A549 (cell line): ENCODE measurements at regions not wholly inside any gene's neighbourhood (a gene's known extent, or its start where the extent isn't known, plus 50 kb on each side); places are given as distances from the start of the nearest gene placed in this dataset.

Experiments used
- ATAC-seq, 2 experiments: fragments of 200-7000 bp in 1 of 2; fragments of >200 bp in 1 of 2; cut with Nextera tagmentation in 1 of 2; cut with Tn5 transposase in 1 of 2; 3 replicates each; pipeline versions ENCODE4 v1.8.0 to v1.9.1; 2018 to 2020; ENCODE audit warnings: mild to moderate bottlenecking in 1 of 2, moderate library complexity in 1 of 2
- CTCF ChIA-PET: fragments of 300-600 bp; sonication (Branson Sonifier 250); formaldehyde crosslinking; extraction: SDS; loops from one replicate; lab custom pipeline; 2021; ENCODE audit warnings: antibody characterized with exemption, inconsistent platforms; lab: Yijun Ruan, JAX
- POLR2A ChIA-PET: fragments of 350-600 bp; formaldehyde crosslinking; extraction: SDS; loops from one replicate; lab custom pipeline; 2021; ENCODE audit warnings: antibody characterized with exemption, inconsistent platforms; lab: Yijun Ruan, JAX
- DNase-seq, 2 experiments: peaks; one replicate each; pipeline versions ENCODE4 v3.0.0 to v3.0.0-alpha.2; 2011 to 2016; ENCODE audit warnings: low read depth in 1 of 2, low spot score in 1 of 2
- FAIRE-seq: peaks from 2 replicates; lab custom pipeline; 2011; peaks lifted over from hg19 to GRCh38; lab: Jason Lieb, UNC
- H3K27ac ChIP-seq, 2 experiments: fragments of >200 bp; sonication (Bioruptor Twin); formaldehyde crosslinking; 3 replicates each; pipeline ENCODE4 v1.5.1; 2016 to 2017
- H3K4me1 ChIP-seq: fragments of >200 bp; sonication (Bioruptor Twin); formaldehyde crosslinking; 3 replicates; pipeline ENCODE4 v1.6.1; 2016
- H3K4me2 ChIP-seq: fragments of >200 bp; sonication (Bioruptor Twin); formaldehyde crosslinking; 3 replicates; pipeline ENCODE4 v1.6.1; 2016
- H3K4me3 ChIP-seq: fragments of >200 bp; sonication (Bioruptor Twin); formaldehyde crosslinking; 3 replicates; pipeline ENCODE4 v1.5.1; 2016
- H3K9me3 ChIP-seq: fragments of >200 bp; sonication (Bioruptor Twin); formaldehyde crosslinking; 3 replicates; pipeline ENCODE4 v1.6.1; 2016
- BHLHE40 ChIP-seq: IDR thresholded peaks from 2 replicates; pipeline ENCODE4 v1.6.1; 2012; ENCODE audit warnings: low read depth, low read length, inconsistent platforms
- CEBPB ChIP-seq, 2 experiments: fragments of >200 bp in 1 of 2; sonication (Bioruptor Twin) in 1 of 2; formaldehyde crosslinking in 1 of 2; IDR thresholded peaks; 2 replicates each; pipeline ENCODE4 v1.6.1; 2012 to 2016
- CHD2 ChIP-seq: fragments of 150-350 bp; IDR thresholded peaks from 2 replicates; pipeline ENCODE4 v1.6.1; 2014; ENCODE audit warnings: low read length; ENCODE audit not compliant: partially characterized antibody
- EHF ChIP-seq: fragments of 250-450 bp; sonication (Bioruptor Pico); IDR thresholded peaks from 2 replicates; pipeline ENCODE4 v1.5.0; 2020; ENCODE audit warnings: mild to moderate bottlenecking
- FOSL2 ChIP-seq, 2 experiments: fragments of 450-650 bp in 1 of 2; fragments of >200 bp in 1 of 2; sonication (Bioruptor Twin) in 1 of 2; formaldehyde crosslinking; IDR thresholded peaks; 2 replicates each; pipeline versions ENCODE4 v1.5.0 to v1.6.1; 2016 to 2020; ENCODE audit warnings: mild to moderate bottlenecking in 1 of 2, moderate library complexity in 1 of 2
- GATA3 ChIP-seq: IDR thresholded peaks from 2 replicates; pipeline ENCODE4 v1.6.1; 2012; ENCODE audit warnings: borderline replicate concordance
- HDAC2 ChIP-seq: fragments of 200-600 bp; sonication (generic); IDR thresholded peaks from 2 replicates; pipeline ENCODE4 v1.6.1; 2016
- HEYL ChIP-seq: fragments of 250-450 bp; sonication (Bioruptor Pico); IDR thresholded peaks from 2 replicates; pipeline ENCODE4 v1.8.0; 2021; ENCODE audit warnings: mild to moderate bottlenecking, moderate library complexity
- HOXB13 ChIP-seq: fragments of 250-450 bp; sonication (Bioruptor Pico); IDR thresholded peaks from 2 replicates; pipeline ENCODE4 v1.5.0; 2020; ENCODE audit warnings: low read depth, mild to moderate bottlenecking, moderate library complexity
- KDM5A ChIP-seq: fragments of 200-600 bp; sonication (generic); IDR thresholded peaks from 2 replicates; pipeline ENCODE4 v1.6.1; 2016; ENCODE audit warnings: antibody characterized with exemption, mild to moderate bottlenecking
- MAFK ChIP-seq: fragments of 450-650 bp; IDR thresholded peaks from 2 replicates; pipeline ENCODE4 v1.6.1; 2014; ENCODE audit not compliant: partially characterized antibody
- NFE2L2 ChIP-seq: fragments of 150-350 bp; conservative IDR thresholded peaks from 2 replicates; pipeline ENCODE4 v1.6.1; 2014; ENCODE audit warnings: low read length
- NPAS2 ChIP-seq: fragments of 250-450 bp; sonication (Bioruptor Pico); IDR thresholded peaks from 2 replicates; pipeline ENCODE4 v1.8.0; 2022; ENCODE audit warnings: mild to moderate bottlenecking, moderate library complexity, borderline replicate concordance
- RNF2 ChIP-seq: fragments of 200-600 bp; sonication (generic); IDR thresholded peaks from 2 replicates; pipeline ENCODE4 v1.6.1; 2016; ENCODE audit warnings: low read depth, mild to moderate bottlenecking, antibody characterized with exemption, moderate library complexity, borderline replicate concordance
- SMC3 ChIP-seq: fragments of >200 bp; sonication (Bioruptor Twin); formaldehyde crosslinking; IDR thresholded peaks from 3 replicates; pipeline ENCODE4 v1.6.1; 2018; ENCODE audit warnings: inconsistent platforms
- SREBF2 ChIP-seq: fragments of 450-650 bp; IDR thresholded peaks from 2 replicates; pipeline ENCODE4 v1.6.1; 2014; ENCODE audit warnings: mild to moderate bottlenecking, moderate library complexity
- ZFP36 ChIP-seq: fragments of 450-650 bp; IDR thresholded peaks from 2 replicates; pipeline ENCODE4 v1.6.1; 2014; ENCODE audit warnings: borderline replicate concordance; ENCODE audit not compliant: partially characterized antibody
- WGBS: methylation state at CpG from one replicate; pipeline ENCODE4 v1.1.6; 2017; ENCODE audit errors: missing lambda C conversion rate; 5-methylcytosine and 5-hydroxymethylcytosine counted together
- TF ChIP-seq, protein P1 (sequence below): fragments of >200 bp; sonication (Bioruptor Twin); formaldehyde crosslinking; IDR thresholded peaks from 3 replicates; pipeline ENCODE4 v1.5.1; 2016
- TF ChIP-seq, protein P2 (sequence below): fragments of 200-600 bp; sonication (generic); IDR thresholded peaks from 2 replicates; pipeline ENCODE4 v1.6.1; 2016; ENCODE audit warnings: antibody characterized with exemption, mild to moderate bottlenecking, moderate library complexity
- TF ChIP-seq, protein P3 (sequence below): IDR thresholded peaks from 2 replicates; pipeline ENCODE4 v1.6.1; 2012; ENCODE audit warnings: low read depth, borderline replicate concordance
- TF ChIP-seq, protein P4 (sequence below): fragments of 250-450 bp; sonication (Bioruptor Pico); IDR thresholded peaks from 2 replicates; pipeline ENCODE4 v1.5.0; 2020; ENCODE audit warnings: low read depth, mild to moderate bottlenecking, moderate library complexity
- TF ChIP-seq, protein P5 (sequence below): fragments of 250-450 bp; sonication (Bioruptor Pico); IDR thresholded peaks from 2 replicates; pipeline ENCODE4 v1.5.0; 2021; ENCODE audit warnings: mild to moderate bottlenecking, moderate library complexity, borderline replicate concordance
- TF ChIP-seq, protein P6 (sequence below): fragments of >200 bp; sonication (Bioruptor Twin); formaldehyde crosslinking; IDR thresholded peaks from 2 replicates; pipeline ENCODE4 v1.6.1; 2016

DNA sequence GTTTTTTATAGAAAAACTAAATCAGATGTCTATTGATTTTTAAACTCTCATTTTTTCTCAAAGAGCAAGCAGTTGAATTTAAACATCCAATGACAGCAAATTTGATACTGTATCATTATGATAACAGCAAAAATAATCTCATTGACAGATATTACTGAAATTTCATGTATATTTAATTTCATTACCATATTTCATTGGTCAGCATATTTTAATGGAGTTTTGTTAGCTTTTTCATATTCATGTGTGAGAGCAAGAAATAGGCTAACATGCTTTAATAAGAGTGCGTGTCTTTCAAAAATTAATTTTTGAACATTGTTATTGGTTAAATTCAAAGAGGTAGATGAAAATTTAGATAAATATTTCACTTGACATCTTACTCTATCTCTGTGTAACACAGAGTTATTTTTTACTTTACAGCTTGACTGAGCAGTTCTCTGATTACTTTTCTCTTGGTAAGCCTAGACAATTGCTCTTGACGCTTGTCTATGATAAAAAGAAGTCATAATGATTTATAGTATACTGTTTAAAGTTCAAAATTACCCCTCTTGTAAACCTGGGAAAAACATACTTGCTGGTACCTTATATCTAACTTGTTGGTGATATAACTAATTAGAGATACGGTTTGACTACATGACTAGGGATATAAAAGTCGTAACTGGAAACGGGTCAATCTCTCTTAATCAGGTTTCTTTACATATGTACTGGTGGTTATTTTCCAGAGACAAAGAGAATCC lies 732.3 kb upstream of the NCAM2 start:
- Histone ChIP-seq H3K4me1 (no peaks in the 10 kb centered on the region), H3K4me3 (no peak overlapping the region), H3K9me3 (no peaks in the 10 kb centered on the region), H3K27ac (no peak overlapping the region), H3K4me2 (no peak overlapping the region)
- FAIRE-seq (no peak), ATAC-seq (no peak), DNase-seq (no peak)
- CTCF ChIA-PET = no interaction called here
- 32% methylated on average over 5 of the region's 5 CpGs for WGBS
- POLR2A ChIA-PET = no interaction called here
- peak; percentile 47 for TF ChIP-seq MAFK
- TF ChIP-seq, protein P1, sequence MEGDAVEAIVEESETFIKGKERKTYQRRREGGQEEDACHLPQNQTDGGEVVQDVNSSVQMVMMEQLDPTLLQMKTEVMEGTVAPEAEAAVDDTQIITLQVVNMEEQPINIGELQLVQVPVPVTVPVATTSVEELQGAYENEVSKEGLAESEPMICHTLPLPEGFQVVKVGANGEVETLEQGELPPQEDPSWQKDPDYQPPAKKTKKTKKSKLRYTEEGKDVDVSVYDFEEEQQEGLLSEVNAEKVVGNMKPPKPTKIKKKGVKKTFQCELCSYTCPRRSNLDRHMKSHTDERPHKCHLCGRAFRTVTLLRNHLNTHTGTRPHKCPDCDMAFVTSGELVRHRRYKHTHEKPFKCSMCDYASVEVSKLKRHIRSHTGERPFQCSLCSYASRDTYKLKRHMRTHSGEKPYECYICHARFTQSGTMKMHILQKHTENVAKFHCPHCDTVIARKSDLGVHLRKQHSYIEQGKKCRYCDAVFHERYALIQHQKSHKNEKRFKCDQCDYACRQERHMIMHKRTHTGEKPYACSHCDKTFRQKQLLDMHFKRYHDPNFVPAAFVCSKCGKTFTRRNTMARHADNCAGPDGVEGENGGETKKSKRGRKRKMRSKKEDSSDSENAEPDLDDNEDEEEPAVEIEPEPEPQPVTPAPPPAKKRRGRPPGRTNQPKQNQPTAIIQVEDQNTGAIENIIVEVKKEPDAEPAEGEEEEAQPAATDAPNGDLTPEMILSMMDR = no peak
- no peak for TF ChIP-seq GATA3

DNA sequence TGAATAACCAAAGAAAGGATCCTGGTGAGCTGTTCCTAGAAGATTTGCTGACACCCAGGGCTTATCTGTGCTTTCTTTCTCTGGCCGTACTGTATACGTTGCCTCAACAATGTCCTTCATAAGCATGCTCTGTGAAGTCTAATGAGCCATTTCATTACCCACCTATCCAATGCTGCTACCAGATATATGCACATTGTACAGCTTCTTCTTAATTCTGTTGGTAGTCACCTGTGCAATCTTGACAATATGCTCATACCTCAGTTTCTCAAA lies 731.8 kb upstream of the NCAM2 start:
- DNase-seq (no peak), ATAC-seq (no peak), FAIRE-seq (no peak)
- Histone ChIP-seq H3K27ac (no peak overlapping the region), H3K4me3 (no peak overlapping the region), H3K4me2 (no peak overlapping the region), H3K9me3 (no peaks in the 10 kb centered on the region), H3K4me1 (no peaks in the 10 kb centered on the region)
- CTCF ChIA-PET = no interaction called here
- 89% methylated on average over 2 of the region's 2 CpGs for WGBS
- TF ChIP-seq CEBPB (IDR thresholded peaks at IDR 0.05) (no peak), HOXB13 (no peak), HDAC2 (no peak), HEYL (no peak), KDM5A (no peak), BHLHE40 (no peak), SMC3 (no peak), CHD2 (no peak), RNF2 (no peak), NPAS2 (no peak), SREBF2 (no peak), ZFP36 (no peak), EHF (no peak), FOSL2 (IDR thresholded peaks at IDR 0.05) (no peak), FOSL2 (CRISPR knock-in tag; IDR thresholded peaks at IDR 0.05) (no peak), NFE2L2 (no peak)
- TF ChIP-seq, protein P2, sequence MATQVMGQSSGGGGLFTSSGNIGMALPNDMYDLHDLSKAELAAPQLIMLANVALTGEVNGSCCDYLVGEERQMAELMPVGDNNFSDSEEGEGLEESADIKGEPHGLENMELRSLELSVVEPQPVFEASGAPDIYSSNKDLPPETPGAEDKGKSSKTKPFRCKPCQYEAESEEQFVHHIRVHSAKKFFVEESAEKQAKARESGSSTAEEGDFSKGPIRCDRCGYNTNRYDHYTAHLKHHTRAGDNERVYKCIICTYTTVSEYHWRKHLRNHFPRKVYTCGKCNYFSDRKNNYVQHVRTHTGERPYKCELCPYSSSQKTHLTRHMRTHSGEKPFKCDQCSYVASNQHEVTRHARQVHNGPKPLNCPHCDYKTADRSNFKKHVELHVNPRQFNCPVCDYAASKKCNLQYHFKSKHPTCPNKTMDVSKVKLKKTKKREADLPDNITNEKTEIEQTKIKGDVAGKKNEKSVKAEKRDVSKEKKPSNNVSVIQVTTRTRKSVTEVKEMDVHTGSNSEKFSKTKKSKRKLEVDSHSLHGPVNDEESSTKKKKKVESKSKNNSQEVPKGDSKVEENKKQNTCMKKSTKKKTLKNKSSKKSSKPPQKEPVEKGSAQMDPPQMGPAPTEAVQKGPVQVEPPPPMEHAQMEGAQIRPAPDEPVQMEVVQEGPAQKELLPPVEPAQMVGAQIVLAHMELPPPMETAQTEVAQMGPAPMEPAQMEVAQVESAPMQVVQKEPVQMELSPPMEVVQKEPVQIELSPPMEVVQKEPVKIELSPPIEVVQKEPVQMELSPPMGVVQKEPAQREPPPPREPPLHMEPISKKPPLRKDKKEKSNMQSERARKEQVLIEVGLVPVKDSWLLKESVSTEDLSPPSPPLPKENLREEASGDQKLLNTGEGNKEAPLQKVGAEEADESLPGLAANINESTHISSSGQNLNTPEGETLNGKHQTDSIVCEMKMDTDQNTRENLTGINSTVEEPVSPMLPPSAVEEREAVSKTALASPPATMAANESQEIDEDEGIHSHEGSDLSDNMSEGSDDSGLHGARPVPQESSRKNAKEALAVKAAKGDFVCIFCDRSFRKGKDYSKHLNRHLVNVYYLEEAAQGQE = no peak
- TF ChIP-seq, protein P3, sequence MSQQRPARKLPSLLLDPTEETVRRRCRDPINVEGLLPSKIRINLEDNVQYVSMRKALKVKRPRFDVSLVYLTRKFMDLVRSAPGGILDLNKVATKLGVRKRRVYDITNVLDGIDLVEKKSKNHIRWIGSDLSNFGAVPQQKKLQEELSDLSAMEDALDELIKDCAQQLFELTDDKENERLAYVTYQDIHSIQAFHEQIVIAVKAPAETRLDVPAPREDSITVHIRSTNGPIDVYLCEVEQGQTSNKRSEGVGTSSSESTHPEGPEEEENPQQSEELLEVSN = no peak
- TF ChIP-seq, protein P4, sequence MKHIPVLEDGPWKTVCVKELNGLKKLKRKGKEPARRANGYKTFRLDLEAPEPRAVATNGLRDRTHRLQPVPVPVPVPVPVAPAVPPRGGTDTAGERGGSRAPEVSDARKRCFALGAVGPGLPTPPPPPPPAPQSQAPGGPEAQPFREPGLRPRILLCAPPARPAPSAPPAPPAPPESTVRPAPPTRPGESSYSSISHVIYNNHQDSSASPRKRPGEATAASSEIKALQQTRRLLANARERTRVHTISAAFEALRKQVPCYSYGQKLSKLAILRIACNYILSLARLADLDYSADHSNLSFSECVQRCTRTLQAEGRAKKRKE (CRISPR knock-in tag) = no peak
- TF ChIP-seq, protein P5, sequence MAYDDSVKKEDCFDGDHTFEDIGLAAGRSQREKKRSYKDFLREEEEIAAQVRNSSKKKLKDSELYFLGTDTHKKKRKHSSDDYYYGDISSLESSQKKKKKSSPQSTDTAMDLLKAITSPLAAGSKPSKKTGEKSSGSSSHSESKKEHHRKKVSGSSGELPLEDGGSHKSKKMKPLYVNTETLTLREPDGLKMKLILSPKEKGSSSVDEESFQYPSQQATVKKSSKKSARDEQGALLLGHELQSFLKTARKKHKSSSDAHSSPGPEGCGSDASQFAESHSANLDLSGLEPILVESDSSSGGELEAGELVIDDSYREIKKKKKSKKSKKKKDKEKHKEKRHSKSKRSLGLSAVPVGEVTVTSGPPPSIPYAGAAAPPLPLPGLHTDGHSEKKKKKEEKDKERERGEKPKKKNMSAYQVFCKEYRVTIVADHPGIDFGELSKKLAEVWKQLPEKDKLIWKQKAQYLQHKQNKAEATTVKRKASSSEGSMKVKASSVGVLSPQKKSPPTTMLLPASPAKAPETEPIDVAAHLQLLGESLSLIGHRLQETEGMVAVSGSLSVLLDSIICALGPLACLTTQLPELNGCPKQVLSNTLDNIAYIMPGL (CRISPR knock-in tag) = no peak
- TF ChIP-seq, protein P6, sequence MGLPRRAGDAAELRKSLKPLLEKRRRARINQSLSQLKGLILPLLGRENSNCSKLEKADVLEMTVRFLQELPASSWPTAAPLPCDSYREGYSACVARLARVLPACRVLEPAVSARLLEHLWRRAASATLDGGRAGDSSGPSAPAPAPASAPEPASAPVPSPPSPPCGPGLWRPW = no peak
- POLR2A ChIA-PET = no interaction called here
